ENCODE measurements at regions not wholly inside any gene's neighbourhood (a gene's known extent, or its start where the extent isn't known, plus 50 kb on each side); places are given as distances from the start of the nearest gene placed in this dataset.

DNA sequence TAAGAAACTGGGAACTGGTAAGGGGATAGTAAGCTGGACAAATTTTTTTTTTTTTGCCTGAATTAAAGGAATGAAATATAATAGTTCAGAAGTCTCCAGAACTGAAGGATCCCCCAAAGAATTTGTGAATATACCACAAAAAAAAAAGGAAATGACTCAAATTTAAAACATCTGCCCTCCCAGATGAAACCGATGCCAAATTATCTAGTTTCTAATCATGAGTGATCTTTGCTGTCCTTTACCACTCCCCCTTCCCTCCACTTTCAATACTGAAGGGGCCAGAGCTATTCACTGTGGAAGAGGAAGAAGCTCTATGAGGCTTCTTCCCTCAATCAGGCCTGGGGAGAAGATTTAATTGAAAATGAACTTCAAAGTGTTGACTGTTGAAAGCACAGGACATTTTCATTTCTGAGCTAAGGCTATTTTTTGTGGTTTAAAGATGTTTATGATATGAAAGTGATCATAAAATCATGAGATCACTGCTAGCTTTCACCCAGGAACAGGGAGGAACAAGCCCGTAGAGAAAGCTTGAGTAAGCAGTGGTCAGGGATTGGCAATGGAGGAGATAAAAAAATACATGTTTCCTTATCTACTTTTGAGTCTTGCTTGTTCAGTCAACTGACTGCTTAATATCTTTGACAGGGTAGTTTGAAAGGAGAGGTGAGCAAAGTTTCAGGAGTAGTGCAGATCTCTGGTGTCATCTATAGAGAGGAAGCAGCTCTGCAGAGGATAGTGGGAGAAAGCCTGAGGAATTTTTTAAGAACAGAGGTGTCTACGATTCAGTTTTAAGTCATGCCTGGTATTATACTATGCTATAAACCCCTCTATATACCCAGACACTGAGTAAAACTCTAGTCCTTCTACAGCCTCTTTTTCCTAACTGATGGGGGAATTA, 409.5 kb upstream of the FIGN start:
- TF ChIP-seq, protein P1, sequence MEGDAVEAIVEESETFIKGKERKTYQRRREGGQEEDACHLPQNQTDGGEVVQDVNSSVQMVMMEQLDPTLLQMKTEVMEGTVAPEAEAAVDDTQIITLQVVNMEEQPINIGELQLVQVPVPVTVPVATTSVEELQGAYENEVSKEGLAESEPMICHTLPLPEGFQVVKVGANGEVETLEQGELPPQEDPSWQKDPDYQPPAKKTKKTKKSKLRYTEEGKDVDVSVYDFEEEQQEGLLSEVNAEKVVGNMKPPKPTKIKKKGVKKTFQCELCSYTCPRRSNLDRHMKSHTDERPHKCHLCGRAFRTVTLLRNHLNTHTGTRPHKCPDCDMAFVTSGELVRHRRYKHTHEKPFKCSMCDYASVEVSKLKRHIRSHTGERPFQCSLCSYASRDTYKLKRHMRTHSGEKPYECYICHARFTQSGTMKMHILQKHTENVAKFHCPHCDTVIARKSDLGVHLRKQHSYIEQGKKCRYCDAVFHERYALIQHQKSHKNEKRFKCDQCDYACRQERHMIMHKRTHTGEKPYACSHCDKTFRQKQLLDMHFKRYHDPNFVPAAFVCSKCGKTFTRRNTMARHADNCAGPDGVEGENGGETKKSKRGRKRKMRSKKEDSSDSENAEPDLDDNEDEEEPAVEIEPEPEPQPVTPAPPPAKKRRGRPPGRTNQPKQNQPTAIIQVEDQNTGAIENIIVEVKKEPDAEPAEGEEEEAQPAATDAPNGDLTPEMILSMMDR (IDR thresholded peaks at IDR 0.05): no peak
- TF ChIP-seq ZFX (IDR thresholded peaks at IDR 0.05; ENCODE audit: borderline replicate concordance): no peak
